ENCODE measurements at regions not wholly inside any gene's neighbourhood (a gene's known extent, or its start where the extent isn't known, plus 50 kb on each side); places are given as distances from the start of the nearest gene placed in this dataset.

- DNase-seq = no peak
Observed at GRCh38 chr6:156438350-156438923, 338.7 kb upstream of the ARID1B start.

DNA sequence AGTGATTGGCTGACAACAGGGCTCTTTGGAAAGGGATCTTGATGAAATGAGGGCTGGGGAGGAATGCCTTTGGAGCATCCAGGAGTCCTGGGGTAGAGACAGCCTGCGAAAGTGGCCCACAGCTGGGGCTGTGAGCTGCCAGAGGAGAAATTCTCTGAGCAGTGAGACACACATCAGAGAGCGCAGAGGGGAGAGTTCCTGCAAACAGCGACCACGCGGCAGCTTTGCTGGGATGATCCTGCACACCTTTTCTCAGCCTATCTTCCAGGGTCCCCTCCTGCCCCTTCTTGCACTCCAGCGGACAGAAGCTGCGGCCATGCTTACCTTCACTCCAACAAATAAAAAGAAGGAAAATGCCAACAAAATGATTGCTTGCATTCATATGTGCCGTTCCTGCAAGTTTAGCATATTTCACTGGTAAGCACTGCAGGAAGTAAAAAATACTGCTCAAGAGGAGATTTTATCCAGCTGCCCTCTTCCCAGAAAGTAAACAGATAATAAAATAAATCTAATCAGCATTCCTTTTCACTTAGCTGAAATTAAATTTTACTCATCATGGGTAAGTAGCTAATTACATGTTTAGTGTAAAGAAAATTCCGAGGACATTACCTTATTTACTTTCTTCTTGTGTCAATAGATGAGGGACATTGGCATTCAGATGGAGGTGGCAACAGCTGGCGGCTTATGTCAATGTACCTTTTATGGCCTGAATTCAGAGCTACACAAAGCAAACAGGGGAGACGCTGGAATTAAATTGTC is 339.9 kb upstream of the ARID1B start:
- peak; percentile 97 for DNase-seq

GRCh38 chr6:156434795-156435190 is 342.4 kb upstream of the ARID1B start:
- no peak for DNase-seq

GRCh38 chr6:156434049-156434794 is 343.0 kb upstream of the ARID1B start:
- DNase-seq = no peak

DNA sequence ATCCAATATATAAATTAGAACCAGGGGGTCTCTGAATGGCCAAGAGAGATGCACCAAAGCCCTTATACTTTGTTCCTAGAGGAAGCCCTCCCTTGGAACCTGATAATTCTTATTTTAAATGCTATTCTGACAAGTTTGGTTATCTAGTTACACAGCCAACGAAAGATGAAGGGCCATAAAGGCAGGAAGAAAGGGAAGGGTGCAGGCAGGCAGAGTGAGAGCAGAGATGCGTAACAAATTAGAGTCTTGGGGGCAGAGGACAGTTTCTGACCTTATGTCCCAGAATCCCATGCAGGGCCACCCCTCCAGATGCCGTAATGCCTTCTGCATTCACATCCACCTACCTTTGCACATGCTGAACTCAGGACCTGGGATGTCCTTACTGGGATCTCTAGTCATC is 344.6 kb upstream of the ARID1B start:
- no peak for DNase-seq

GRCh38 chr6:156430386-156430785 is 346.8 kb upstream of the ARID1B start:
- no peak for DNase-seq

DNA sequence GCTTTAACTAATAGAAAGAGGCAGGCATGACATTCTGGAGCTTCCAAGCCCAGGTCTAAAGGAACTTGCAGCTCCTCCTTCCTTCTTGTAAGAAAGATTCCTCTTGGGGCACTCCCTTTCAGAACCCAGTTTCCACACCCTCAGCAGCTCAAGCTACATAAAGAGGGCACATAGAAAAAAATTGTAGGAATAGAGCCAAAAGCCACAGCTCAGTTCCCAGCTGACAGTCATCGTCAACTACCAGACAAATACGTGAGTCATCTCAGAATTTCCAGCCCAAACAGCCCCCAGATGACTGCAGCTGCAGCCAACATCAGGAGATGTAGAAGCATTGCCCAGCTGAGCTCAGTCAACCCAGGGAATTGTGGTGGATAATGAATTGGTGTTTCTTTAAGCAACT is 349.8 kb upstream of the ARID1B start:
- DNase-seq = no peak

DNA sequence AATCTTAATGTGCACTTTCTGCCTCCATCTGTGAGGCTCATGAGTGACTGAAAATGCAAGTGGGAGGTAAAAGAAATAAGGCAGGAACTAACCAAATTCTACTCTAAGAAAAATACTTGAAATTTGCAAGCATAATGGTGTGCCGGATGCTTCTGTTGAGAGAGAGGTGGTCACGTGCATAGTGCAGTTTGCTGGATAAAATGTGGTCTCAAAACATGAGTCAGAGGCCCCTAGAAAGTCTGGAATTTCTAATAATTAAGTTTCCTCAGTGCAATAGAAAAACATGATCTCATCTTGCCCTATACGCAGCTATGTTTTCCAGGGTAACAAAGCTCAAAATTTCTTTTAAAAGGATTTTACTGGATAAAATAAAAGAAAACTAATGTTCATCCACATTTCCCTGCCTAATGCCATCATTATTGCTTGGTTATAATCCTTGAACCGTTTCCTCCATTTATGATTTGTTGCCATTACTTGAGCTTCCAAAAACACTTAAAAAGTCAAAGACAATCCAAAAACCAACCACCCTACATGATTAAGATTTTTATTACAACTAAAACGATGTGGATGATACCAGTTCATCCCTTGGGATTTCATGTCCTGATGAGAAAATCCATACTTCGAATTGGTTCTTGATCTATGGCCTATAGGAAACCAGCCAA is 351.7 kb upstream of the ARID1B start:
- no peak for DNase-seq

DNA sequence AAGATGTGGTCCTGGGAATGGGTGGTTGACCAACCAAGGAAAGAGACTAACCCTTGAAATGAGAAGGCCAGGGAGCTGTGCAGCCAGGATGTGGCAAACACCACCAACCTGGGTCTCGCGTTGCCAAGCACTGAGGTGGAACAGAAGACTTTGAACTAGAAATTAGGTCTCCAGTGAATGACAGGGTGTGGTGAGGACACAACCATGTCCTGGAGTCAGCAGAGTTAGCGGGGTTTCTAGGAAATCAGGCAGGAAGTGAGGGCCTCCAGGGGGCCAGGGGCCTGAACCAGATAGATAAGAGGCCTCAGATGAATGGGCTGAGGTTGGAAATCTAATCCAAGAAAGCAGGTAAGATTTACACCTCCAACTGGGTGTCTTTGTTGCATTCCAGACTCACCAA is 353.3 kb upstream of the ARID1B start:
- no peak for DNase-seq

GRCh38 chr6:156423075-156423474 is 354.1 kb upstream of the ARID1B start:
- DNase-seq = no peak

DNA sequence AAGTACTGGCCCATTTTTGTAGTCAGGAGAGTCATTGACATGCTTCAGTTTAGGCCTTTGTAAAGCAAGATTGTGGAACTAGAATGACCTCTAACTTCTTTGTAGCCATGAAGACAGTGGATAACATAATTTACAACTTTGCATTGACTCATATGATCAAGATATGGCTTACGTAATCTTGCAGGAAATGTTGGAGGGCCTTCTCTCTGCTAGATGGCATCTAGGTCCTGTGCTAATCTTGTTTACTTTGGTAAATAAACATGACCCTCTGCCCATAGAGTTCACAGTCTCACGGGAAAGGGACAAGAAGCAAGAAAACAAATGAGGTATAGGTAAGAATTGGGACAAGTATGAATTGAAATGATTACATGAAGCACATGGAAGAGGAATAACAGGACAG is 355.2 kb upstream of the ARID1B start:
- no peak for DNase-seq

DNA sequence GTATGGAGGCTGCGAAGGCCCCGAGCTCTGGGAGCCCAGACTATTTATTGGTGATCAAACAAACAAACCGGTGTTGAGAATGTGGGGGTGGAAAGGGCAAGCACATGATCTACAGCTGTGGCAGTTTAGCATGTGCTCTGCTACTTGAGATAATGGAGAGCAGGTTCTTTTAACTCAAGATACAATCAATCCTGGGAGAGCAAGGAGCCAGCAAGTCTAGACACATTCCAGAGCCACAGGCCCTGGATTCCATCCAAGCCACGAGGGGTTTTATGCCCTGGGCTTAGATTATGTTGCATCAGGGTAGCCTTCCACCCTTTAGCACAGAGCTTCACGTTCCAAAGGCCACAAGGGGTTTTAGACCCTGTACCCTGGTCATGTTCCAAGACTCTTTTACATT is 355.9 kb upstream of the ARID1B start:
- peak; percentile 52 for DNase-seq

DNA sequence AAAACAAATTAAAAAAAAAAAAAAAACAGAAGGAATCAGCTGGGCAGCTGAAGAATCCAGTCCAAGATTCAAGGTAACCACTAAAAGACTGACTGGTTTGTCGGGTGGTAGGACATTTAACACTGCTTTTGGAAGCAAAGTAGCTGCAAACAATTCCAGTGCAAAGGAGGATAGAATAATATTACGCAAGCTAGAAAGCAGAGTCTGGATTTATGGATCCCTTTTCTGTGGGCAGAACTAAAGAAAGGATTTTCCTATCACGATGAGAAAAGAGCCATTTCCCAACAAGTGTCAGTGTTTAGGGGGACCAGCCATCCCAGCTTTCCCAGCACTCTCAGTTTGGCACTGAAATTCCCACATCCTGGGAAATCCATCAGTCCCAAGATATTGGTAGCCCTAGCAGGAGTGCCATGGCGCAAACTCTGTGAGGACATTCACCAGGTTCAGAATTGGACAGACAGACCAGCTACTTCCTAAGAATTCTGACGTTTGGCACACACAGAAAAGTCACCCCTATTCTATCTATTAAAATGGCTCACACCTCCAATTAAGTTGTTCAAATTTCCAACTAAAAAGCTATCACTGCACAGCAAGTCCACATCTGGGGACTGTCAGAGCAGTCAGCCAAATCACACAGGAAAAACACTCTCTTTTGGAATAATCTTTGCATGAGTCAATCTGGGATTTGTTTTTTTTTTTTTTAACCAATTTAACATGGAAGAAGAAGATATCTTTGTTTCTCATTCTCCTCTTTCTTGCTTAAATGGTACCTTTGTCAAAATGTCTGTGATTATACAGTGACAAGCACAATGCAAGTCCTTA is 356.8 kb upstream of the ARID1B start:
- DNase-seq = no peak

GRCh38 chr6:156419594-156419993 is 357.6 kb upstream of the ARID1B start:
- DNase-seq = no peak

DNA sequence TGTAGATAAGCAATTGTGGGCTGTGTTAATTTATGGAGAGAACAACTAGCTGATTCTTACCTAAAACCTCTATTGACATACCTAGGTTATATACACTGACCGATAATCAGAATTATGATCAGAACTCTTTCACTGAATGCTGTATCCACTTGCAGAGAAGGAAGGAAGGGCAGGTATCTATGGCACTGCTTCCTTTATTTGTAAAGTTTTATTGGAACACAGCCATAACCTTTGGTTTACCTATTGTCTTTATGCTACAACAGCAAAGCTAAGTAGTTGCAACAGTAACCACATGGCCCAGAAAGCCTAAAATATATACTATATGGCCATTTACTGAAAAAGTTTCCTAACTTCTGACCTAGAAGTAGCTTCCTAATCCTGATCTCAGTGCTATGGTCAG is 358.9 kb upstream of the ARID1B start:
- no peak for DNase-seq

GRCh38 chr6:156416391-156416790 is 360.8 kb upstream of the ARID1B start:
- DNase-seq = no peak

DNA sequence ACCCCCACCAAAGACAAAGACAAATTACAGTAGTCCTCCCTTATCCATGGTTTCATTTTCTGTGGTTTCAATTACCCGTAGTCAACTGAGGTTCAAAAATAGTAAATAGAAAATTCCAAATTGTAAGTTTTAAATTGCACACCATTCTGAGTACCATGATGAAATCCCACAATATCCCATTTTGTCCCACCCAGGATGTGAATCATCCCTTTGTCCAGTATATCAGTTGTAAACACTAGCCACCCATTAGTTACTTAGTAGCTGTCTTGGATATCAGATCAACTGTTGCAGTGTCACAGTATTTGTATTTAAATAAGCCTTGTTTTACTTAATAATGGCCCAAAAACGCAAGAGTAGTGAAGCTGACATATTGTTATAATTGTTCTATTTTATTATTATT is 364.0 kb upstream of the ARID1B start:
- no peak for DNase-seq

GRCh38 chr6:156410649-156411048 is 366.5 kb upstream of the ARID1B start:
- DNase-seq = no peak

GRCh38 chr6:156408655-156409054 is 368.5 kb upstream of the ARID1B start:
- DNase-seq = no peak

GRCh38 chr6:156407334-156407733 is 369.8 kb upstream of the ARID1B start:
- DNase-seq = no peak

DNA sequence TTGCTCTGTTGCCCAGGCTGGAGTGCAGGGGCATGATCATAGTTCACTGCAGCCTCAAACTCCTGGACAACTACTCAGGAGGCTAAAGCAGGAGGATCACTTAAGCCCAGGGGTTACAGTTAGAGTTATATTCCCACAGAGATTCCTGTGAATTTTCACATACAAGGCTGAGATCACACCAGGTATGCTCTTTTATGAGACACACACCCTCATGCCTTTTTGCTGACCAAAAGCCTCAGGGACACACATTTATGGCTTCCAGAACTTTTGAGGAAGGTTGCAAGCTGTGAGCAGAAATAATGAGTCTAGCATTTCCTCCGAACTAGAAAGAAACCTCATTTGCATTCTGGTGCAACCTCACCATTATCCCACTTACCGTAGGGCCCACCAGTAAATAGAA is 370.5 kb upstream of the ARID1B start:
- no peak for DNase-seq

- no peak for DNase-seq
Observed at GRCh38 chr6:156406099-156406498, 371.1 kb upstream of the ARID1B start.

- DNase-seq = no peak
Observed at GRCh38 chr6:156402628-156403027, 374.6 kb upstream of the ARID1B start.

Data from NCI-H1105 treated with DMSO at 0.1 percent for 48 hours (cell line).